Nephron progenitor cell (in vitro differentiated cells): ENCODE measurements at regions not wholly inside any gene's neighbourhood (a gene's known extent, or its start where the extent isn't known, plus 50 kb on each side); places are given as distances from the start of the nearest gene placed in this dataset.
"Not testable (repeated sequence)": the region's sequence is repeated elsewhere in the genome, so short reads cannot be mapped to it uniquely, and the experiment has no call there.

Source experiments
- DNase-seq: peaks from one replicate; pipeline ENCODE4 v3.0.0; 2021
- H3K27ac Mint-ChIP-seq: 2 replicates; pipeline ENCODE4 v1.8.0; 2021; ENCODE audit warnings: mild to moderate bottlenecking, moderate library complexity, mixed read lengths
- H3K27me3 Mint-ChIP-seq: 2 replicates; pipeline ENCODE4 v1.8.0; 2021; ENCODE audit warnings: mild to moderate bottlenecking, low read depth, mixed read lengths; ENCODE audit not compliant: poor library complexity
- H3K36me3 Mint-ChIP-seq: 2 replicates; pipeline ENCODE4 v1.8.0; 2021; ENCODE audit warnings: low read depth, mixed read lengths
- H3K4me1 Mint-ChIP-seq: 2 replicates; pipeline ENCODE4 v1.8.0; 2021; ENCODE audit warnings: mixed read lengths
- H3K4me3 Mint-ChIP-seq: 2 replicates; pipeline ENCODE4 v1.8.0; 2021; ENCODE audit warnings: mild to moderate bottlenecking, moderate library complexity, mixed read lengths
- H3K9me3 Mint-ChIP-seq: 2 replicates; pipeline ENCODE4 v1.8.0; 2021; ENCODE audit warnings: mild to moderate bottlenecking, moderate library complexity, mixed read lengths
- TF ChIP-seq, protein P1 (sequence below): fragments of 200-600 bp; sonication (generic); IDR thresholded peaks from 2 replicates; pipeline ENCODE4 v1.5.0; 2021; ENCODE audit warnings: antibody characterized with exemption

- no peak for DNase-seq
- Mint-ChIP-seq H3K4me1 (no peaks in the 10 kb centered on the region), H3K27ac (no peak overlapping the region)
Measured at GRCh38 chr1:90282811-90283210, 287.9 kb downstream of the ZNF326 start.

GRCh38 chr1:90281886-90282285, 287.0 kb downstream of the ZNF326 start:
- H3K27ac Mint-ChIP-seq, H3K27me3 Mint-ChIP-seq, H3K9me3 Mint-ChIP-seq, H3K4me1 Mint-ChIP-seq, H3K36me3 Mint-ChIP-seq, H3K4me3 Mint-ChIP-seq, DNase-seq: not testable (repeated sequence)

More at GRCh38 chr1:90282811-90283210, 287.9 kb downstream of the ZNF326 start:
- no peak overlapping the region for H3K4me3 Mint-ChIP-seq
- no peaks in the 10 kb centered on the region for H3K27me3 Mint-ChIP-seq
- no peaks in the 10 kb centered on the region for H3K9me3 Mint-ChIP-seq
- TF ChIP-seq, protein P1, sequence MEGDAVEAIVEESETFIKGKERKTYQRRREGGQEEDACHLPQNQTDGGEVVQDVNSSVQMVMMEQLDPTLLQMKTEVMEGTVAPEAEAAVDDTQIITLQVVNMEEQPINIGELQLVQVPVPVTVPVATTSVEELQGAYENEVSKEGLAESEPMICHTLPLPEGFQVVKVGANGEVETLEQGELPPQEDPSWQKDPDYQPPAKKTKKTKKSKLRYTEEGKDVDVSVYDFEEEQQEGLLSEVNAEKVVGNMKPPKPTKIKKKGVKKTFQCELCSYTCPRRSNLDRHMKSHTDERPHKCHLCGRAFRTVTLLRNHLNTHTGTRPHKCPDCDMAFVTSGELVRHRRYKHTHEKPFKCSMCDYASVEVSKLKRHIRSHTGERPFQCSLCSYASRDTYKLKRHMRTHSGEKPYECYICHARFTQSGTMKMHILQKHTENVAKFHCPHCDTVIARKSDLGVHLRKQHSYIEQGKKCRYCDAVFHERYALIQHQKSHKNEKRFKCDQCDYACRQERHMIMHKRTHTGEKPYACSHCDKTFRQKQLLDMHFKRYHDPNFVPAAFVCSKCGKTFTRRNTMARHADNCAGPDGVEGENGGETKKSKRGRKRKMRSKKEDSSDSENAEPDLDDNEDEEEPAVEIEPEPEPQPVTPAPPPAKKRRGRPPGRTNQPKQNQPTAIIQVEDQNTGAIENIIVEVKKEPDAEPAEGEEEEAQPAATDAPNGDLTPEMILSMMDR, result no peak
- H3K36me3 Mint-ChIP-seq, result no peaks in the 10 kb centered on the region

DNA sequence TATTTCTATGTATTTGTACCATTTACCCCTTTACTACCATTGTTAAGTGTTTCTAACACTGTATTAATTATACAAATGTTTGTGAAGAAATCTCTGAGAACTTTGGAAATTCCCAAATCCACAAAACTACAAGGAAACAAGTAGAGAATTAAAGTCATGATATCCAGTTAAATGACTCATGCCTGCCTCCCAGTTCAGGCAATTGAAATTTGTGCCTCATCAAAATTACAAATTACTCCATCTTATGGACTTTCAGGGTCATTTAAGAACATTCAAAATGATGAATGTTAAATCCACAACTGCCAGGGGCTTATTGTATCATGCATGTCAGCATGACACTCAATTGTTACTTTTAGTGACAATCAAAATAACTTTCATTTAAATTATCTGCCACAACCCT, 282.4 kb downstream of the ZNF326 start:
- Mint-ChIP-seq H3K9me3 (no peaks in the 10 kb centered on the region), H3K27ac (no peak overlapping the region)

GRCh38 chr1:90274376-90274775, 279.5 kb downstream of the ZNF326 start:
- no peaks in the 10 kb centered on the region for H3K4me1 Mint-ChIP-seq
- TF ChIP-seq, protein P1, result no peak
- no peak overlapping the region for H3K27ac Mint-ChIP-seq
- H3K27me3 Mint-ChIP-seq, result no peaks in the 10 kb centered on the region
- H3K9me3 Mint-ChIP-seq, result no peaks in the 10 kb centered on the region
- no peak overlapping the region for H3K4me3 Mint-ChIP-seq
- DNase-seq, result no peak
- no peaks in the 10 kb centered on the region for H3K36me3 Mint-ChIP-seq

More for the DNA sequence above, 282.4 kb downstream of the ZNF326 start:
- Mint-ChIP-seq H3K4me1 (no peaks in the 10 kb centered on the region), H3K4me3 (no peak overlapping the region), H3K36me3 (no peaks in the 10 kb centered on the region), H3K27me3 (no peaks in the 10 kb centered on the region)
- no peak for DNase-seq
- TF ChIP-seq, protein P1, result no peak

- Mint-ChIP-seq H3K4me1 (no peaks in the 10 kb centered on the region), H3K4me3 (no peak overlapping the region), H3K9me3 (no peaks in the 10 kb centered on the region), H3K36me3 (no peaks in the 10 kb centered on the region), H3K27ac (no peak overlapping the region), H3K27me3 (no peaks in the 10 kb centered on the region)
- TF ChIP-seq, protein P1, result no peak
- DNase-seq, result no peak
Measured at GRCh38 chr1:90273241-90273774, 278.4 kb downstream of the ZNF326 start.

- Mint-ChIP-seq H3K27me3 (peaks cover 8% of the 10 kb centered on the region), H3K27ac (no peak overlapping the region), H3K36me3 (no peaks in the 10 kb centered on the region), H3K9me3 (peaks cover 4% of the 10 kb centered on the region), H3K4me1 (no peaks in the 10 kb centered on the region), H3K4me3 (no peak overlapping the region)
- TF ChIP-seq, protein P1, result no peak
- no peak for DNase-seq
Measured at GRCh38 chr1:90262791-90263190, 267.9 kb downstream of the ZNF326 start.
